AG10803 (cell line): ENCODE measurements at regions not wholly inside any gene's neighbourhood (a gene's known extent, or its start where the extent isn't known, plus 50 kb on each side); places are given as distances from the start of the nearest gene placed in this dataset.

Source experiments
- DNase-seq: peaks from one replicate; pipeline ENCODE4 v3.0.0; 2010; ENCODE audit warnings: low read depth
- H3K4me3 ChIP-seq: 2 replicates; pipeline ENCODE4 v1.5.1; 2011; ENCODE audit warnings: mild to moderate bottlenecking, low read length, control low read depth
- TF ChIP-seq, protein P1 (sequence below): conservative IDR thresholded peaks from 2 replicates; pipeline ENCODE4 v1.5.1; 2011; ENCODE audit warnings: mild to moderate bottlenecking, low read length, control low read depth, inconsistent platforms

DNA sequence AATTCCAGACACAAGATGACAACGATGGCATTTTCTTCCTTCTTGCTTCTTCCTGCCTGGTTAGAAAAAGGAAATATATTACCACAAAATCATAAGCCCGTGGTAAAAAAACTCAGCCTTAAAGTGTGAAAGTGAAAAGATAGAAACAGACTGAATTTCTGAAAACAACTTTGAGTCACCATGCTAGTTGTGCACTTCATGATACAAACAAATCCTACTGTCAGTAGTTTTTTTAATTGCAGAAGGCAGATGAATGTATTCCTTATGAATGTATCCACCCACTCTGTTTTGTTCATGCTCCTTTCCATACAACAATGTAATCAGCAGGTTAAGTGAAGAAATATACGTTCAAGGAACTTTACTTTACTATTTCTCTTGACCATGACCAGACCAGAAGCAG is 1144.7 kb downstream of the OTOL1 start:
- no peak overlapping the region for H3K4me3 ChIP-seq
- no peak for DNase-seq
- TF ChIP-seq, protein P1, sequence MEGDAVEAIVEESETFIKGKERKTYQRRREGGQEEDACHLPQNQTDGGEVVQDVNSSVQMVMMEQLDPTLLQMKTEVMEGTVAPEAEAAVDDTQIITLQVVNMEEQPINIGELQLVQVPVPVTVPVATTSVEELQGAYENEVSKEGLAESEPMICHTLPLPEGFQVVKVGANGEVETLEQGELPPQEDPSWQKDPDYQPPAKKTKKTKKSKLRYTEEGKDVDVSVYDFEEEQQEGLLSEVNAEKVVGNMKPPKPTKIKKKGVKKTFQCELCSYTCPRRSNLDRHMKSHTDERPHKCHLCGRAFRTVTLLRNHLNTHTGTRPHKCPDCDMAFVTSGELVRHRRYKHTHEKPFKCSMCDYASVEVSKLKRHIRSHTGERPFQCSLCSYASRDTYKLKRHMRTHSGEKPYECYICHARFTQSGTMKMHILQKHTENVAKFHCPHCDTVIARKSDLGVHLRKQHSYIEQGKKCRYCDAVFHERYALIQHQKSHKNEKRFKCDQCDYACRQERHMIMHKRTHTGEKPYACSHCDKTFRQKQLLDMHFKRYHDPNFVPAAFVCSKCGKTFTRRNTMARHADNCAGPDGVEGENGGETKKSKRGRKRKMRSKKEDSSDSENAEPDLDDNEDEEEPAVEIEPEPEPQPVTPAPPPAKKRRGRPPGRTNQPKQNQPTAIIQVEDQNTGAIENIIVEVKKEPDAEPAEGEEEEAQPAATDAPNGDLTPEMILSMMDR: no peak

DNA sequence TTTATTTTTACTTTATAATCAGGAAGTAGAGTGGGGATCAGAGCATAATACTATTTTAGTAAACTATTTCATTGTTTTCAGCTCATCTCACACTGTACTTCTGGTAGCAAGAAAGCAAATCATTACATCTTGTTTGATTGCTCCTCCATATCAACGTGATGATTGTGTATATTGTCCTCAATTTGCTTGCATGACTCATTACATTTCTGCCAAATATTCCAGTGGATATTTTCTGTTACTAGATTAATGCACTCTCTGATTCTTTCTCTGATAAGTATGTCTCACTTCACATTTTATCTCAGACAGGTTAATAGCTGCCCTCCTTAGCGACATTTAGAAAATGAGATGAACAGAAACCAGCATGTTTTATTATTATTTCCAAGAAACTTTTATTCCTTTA is 1145.3 kb downstream of the OTOL1 start:
- no peak overlapping the region for H3K4me3 ChIP-seq

DNA sequence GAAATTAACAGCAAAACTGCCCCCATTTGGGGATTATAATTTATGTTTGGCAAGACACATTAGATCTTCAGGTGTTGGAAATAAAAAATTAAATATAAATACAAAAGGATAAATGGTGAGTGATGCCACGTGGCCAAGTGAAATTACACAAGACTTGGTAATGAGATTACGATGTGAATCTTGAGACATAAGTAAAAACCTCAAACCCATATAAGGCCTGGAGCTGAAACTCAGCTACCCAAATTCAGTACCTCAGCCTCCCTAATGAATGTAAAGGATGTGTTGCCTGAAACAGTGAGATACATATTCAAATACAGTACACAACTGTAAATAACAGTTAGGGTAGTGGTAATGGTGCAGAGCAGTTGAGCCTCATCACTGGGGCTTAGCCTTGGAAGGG is 1146.6 kb downstream of the OTOL1 start:
- no peak overlapping the region for H3K4me3 ChIP-seq
- peak; percentile 13 for DNase-seq
- TF ChIP-seq, protein P1: no peak

More for the DNA sequence above, 1145.3 kb downstream of the OTOL1 start:
- TF ChIP-seq, protein P1: no peak
- DNase-seq: no peak

DNA sequence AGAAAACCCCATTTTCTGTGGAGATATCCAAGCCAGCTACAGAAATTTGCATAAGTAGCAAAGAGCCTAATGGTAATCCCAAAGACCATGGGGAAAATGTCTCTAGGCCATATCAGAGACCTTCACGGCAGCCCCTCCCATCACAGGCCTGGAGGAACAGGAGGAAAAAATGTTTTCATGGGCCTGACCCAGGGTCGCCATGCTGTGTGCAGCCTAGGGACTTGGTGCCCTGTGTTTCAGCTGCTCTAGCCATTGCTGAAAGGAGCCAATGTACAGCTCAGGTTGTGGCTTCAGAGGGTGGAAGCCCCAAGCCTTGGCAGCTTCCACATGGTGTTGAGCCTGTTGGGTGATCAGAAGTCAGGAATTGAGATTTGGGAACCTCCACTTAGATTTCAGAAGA is 1150.7 kb downstream of the OTOL1 start:
- no peak for DNase-seq
- TF ChIP-seq, protein P1: no peak
- no peak overlapping the region for H3K4me3 ChIP-seq

DNA sequence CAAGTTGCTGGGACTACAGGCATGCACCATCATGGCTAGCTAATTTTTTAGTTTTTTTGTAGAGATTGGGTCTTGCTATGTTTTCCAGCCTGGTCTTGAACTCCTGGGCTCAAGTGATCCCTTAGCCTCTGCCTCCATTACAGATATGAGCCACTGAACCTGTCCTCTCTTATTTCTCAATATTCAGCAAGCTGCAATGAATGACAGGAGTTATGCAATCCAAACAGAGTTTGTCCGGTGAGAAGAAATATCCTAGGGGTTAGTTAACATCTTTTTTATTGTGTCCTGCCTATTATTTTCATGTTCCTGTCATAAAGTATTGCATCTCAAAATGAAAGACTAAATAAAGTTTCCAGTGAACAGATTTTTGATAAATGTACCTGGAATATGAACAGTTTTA is 1161.4 kb downstream of the OTOL1 start:
- H3K4me3 ChIP-seq: no peak overlapping the region
- no peak for DNase-seq
- TF ChIP-seq, protein P1: no peak

DNA sequence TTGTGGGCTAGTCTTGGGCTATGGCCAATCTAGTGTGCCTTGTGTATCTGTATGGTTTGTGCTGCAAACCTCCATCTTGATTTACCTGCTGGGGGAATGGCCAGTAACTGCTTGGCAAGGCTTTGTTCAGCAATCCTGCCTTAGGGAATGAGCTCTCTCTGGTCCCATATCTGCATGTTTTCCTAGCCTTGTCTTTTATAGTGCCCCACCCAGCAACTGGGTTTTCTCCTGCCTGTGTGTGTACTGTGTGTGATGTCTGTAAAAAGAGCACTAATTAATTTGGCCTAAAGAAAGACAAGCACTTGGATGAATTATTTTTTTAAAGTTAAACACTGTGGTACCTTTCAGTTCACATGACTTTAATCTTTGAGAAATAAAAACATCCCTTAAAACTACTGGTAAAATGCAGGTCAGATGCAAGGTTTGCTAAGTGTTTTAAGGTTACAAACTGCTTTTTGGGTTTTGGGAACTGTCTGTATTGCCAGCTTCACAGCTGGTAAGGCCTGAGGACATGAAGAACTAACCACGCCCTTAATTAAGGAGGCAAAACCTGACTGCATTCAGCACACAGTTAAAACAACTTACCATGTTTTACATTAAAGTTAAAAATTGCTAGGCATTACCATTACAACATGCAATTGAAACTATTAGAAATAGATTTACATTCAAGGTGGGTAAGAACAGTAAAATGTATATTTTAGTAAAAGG is 1169.2 kb downstream of the OTOL1 start:
- TF ChIP-seq, protein P1: no peak
- H3K4me3 ChIP-seq: no peak overlapping the region
- DNase-seq: no peak

DNA sequence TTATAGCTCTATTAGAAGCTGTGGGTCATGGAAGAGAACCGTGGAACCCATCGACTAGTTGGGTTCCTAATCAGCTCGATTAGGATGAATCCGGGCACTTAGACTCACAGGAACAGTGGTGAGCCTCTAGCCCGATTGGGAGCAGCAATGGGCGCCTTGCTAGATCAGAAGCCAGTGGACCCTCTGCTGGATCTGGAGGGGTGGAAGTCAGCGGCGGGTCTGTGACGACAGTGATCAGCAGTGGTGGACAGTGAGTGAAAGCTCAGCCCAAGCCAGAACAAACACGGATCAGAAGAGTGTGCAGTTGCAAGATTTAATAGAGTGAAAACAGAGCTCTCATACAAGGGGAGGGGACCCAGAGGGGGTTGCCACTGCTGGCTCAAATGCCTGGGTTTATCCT is 1170.2 kb downstream of the OTOL1 start:
- no peak overlapping the region for H3K4me3 ChIP-seq
- DNase-seq: no peak
- TF ChIP-seq, protein P1: no peak
